Left lung (tissue), 4 donors: ENCODE measurements at regions not wholly inside any gene's neighbourhood (a gene's known extent, or its start where the extent isn't known, plus 50 kb on each side); places are given as distances from the start of the nearest gene placed in this dataset.

Source experiments
- ATAC-seq: fragments of 200-7000 bp; cut with Tn5 transposase; one replicate; pipeline ENCODE4 v1.9.1; 2020; ENCODE audit warnings: moderate library complexity
- DNase-seq, 4 donors: peaks; one replicate each; pipeline ENCODE4 v3.0.0-alpha.2; 2013 to 2020
- H3K27ac ChIP-seq, 2 donors: fragments of 200-600 bp; sonication (generic) in 1 of 2; one replicate each; pipeline versions ENCODE4 v1.5.0 to v1.8.0; 2020 to 2021
- H3K27me3 ChIP-seq, 2 donors: fragments of 200-600 bp; sonication (generic) in 1 of 2; one replicate each; pipeline versions ENCODE4 v1.5.0 to v1.8.0; 2020 to 2021
- H3K36me3 ChIP-seq, 2 donors: fragments of 200-600 bp; sonication (generic) in 1 of 2; one replicate each; pipeline versions ENCODE4 v1.5.0 to v1.8.0; 2020 to 2021
- H3K4me1 ChIP-seq, 2 donors: fragments of 200-600 bp; one replicate each; pipeline ENCODE4 v1.8.0; 2021
- H3K4me3 ChIP-seq, 2 donors: fragments of 200-600 bp; sonication (generic) in 1 of 2; one replicate each; pipeline versions ENCODE4 v1.5.0 to v1.8.0; 2020 to 2021; ENCODE audit warnings: mild to moderate bottlenecking in 1 of 2
- H3K9me3 ChIP-seq, 2 donors: fragments of 200-600 bp; sonication (generic) in 1 of 2; one replicate each; pipeline versions ENCODE4 v1.5.0 to v1.8.0; 2020 to 2021
- intact Hi-C, 2 donors: fragments of 100-400 bp; cut with DNase I; formaldehyde crosslinking; loops; one replicate each; pipeline versions ENCODE4 v1.11.2 to v1.14.2; 2022
- TF ChIP-seq, protein P1 (sequence below), 2 donors: fragments of 200-600 bp; sonication (generic) in 1 of 2; IDR thresholded peaks; one replicate each; pipeline versions ENCODE4 v1.5.0 to v1.8.0; 2021; ENCODE audit warnings: antibody characterized with exemption in 2 of 2
- donor health status: DM: no; HTN: yes; CAD: no.
- donor health status: DM: no; HTN: no; CAD: no.

DNA sequence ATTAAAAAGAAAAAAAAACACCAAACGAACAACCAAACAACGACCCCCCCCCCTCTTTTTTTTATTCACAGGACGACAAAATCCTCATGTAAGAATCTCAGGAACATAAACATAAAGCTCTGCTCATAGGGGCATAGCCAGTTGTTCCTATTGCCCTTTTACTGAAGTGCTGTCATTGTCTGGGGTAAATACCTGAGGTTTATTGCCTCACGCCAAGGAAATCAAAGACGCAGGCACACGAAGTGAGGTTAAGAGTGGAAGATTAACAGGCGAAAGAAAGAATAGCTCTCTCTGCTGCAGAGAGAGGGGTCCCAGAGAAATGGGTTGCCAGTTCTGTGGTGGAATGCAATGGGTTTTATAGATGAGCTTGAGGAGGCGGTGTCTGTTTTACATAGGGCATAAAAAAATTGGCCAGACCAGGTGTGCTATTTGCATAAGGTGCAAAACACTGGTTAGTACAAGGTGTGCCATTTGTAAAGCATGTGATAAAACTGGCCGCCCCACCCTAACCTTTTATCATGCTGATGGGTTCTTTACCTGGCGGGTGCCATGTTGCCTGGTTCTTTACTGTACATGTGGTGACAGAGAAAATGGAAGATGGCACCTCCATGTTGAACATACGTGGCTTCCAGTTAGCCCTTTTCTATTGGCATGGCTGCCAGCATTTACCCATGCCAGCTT, 257.6 kb upstream of the ZPLD1 start:
- no peaks in the 10 kb centered on the region for H3K27me3 ChIP-seq
- peaks cover 11 to 34% of the 10 kb centered on the region in 2 donors for H3K4me1 ChIP-seq
- ATAC-seq (no peak), DNase-seq (no peak)
- H3K4me3 ChIP-seq, result no peak overlapping the region
- intact Hi-C loops, result no loop called here
- H3K36me3 ChIP-seq, result no peaks in the 10 kb centered on the region
- TF ChIP-seq, protein P1, sequence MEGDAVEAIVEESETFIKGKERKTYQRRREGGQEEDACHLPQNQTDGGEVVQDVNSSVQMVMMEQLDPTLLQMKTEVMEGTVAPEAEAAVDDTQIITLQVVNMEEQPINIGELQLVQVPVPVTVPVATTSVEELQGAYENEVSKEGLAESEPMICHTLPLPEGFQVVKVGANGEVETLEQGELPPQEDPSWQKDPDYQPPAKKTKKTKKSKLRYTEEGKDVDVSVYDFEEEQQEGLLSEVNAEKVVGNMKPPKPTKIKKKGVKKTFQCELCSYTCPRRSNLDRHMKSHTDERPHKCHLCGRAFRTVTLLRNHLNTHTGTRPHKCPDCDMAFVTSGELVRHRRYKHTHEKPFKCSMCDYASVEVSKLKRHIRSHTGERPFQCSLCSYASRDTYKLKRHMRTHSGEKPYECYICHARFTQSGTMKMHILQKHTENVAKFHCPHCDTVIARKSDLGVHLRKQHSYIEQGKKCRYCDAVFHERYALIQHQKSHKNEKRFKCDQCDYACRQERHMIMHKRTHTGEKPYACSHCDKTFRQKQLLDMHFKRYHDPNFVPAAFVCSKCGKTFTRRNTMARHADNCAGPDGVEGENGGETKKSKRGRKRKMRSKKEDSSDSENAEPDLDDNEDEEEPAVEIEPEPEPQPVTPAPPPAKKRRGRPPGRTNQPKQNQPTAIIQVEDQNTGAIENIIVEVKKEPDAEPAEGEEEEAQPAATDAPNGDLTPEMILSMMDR (IDR thresholded peaks at IDR 0.05), result no peak
- H3K9me3 ChIP-seq, result no peaks in the 10 kb centered on the region
- no peak overlapping the region for H3K27ac ChIP-seq

GRCh38 chr3:102178817-102179216, 256.0 kb upstream of the ZPLD1 start:
- ATAC-seq (no peak), DNase-seq (no peak)
- TF ChIP-seq, protein P1 (IDR thresholded peaks at IDR 0.05), result no peak
- Histone ChIP-seq H3K27me3 (no peaks in the 10 kb centered on the region), H3K27ac (peak overlapping the region; percentile 33 to 44), H3K9me3 (no peaks in the 10 kb centered on the region), H3K4me3 (no peak overlapping the region), H3K36me3 (no peaks in the 10 kb centered on the region), H3K4me1 (peaks cover 15 to 43% of the 10 kb centered on the region in 2 donors)
- intact Hi-C loops, result no loop called here

DNA sequence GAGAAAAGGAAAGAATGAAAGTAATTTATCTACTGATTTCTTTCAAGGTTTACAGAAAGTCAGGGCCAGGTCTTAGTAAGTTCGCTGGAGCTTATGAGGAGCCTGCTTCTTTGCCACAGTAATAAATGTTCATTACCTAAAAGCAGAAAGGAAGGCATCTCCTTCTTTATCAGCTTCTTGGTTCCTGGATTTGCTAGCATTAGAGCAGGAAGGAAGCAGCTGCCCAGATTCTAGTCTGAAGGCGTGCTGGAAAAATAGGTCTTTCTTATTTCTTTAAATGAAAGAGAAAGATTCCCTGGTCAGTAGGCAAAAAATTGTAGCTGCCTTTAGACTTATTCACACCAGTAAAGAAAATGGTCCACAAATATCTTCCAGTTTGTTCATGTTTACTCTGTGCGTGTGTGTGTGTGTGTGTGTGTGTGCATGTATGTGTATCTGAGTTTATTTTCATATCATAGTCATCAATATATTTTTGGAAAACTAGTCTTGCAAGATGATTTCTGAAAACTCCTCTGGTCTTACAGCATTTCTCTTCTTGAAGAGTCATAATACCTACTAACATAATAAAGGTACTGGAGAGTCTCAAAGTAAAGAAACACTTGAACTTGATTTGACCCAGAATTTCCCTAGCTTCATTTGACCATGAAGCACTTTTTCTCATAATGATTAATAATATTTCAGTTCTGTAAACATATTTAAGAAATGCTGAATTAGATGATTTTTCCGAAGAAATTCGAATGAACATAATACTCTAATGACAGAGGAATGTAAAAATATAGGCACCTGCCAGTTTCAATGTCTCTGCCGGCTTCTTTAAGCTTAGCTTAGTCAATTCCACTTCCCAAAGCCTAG, 255.3 kb upstream of the ZPLD1 start:
- ATAC-seq (peak; percentile 60), DNase-seq (no peak)
- Histone ChIP-seq H3K4me3 (no peak overlapping the region), H3K36me3 (no peaks in the 10 kb centered on the region), H3K27me3 (no peaks in the 10 kb centered on the region), H3K9me3 (no peaks in the 10 kb centered on the region), H3K27ac (peak overlapping the region; percentile 33 to 72), H3K4me1 (peaks cover 15 to 43% of the 10 kb centered on the region in 2 donors)
- intact Hi-C loops, result no loop called here
- TF ChIP-seq, protein P1 (IDR thresholded peaks at IDR 0.05), result no peak

GRCh38 chr3:102180280-102180931, 254.4 kb upstream of the ZPLD1 start:
- peaks cover 15 to 43% of the 10 kb centered on the region in 2 donors for H3K4me1 ChIP-seq
- no peaks in the 10 kb centered on the region for H3K9me3 ChIP-seq
- H3K27me3 ChIP-seq, result no peaks in the 10 kb centered on the region
- H3K4me3 ChIP-seq, result no peak overlapping the region
- intact Hi-C loops, result no loop called here
- ATAC-seq (peak; percentile 57), DNase-seq (peak in 1 of 4 donors; percentile 45)
- no peaks in the 10 kb centered on the region for H3K36me3 ChIP-seq
- TF ChIP-seq, protein P1 (IDR thresholded peaks at IDR 0.05), result no peak
- peak overlapping the region; percentile 62 to 72 for H3K27ac ChIP-seq
